ENCODE measurements at regions not wholly inside any gene's neighbourhood (a gene's known extent, or its start where the extent isn't known, plus 50 kb on each side); places are given as distances from the start of the nearest gene placed in this dataset.

- TF ChIP-seq REST (IDR thresholded peaks at IDR 0.05; ENCODE audit: borderline replicate concordance), result no peak
- TF ChIP-seq TAF1 (IDR thresholded peaks at IDR 0.05; ENCODE audit: low read depth), result no peak
- TF ChIP-seq CTCF (IDR thresholded peaks at IDR 0.05; ENCODE audit: poor library complexity, severe bottlenecking), result no peak
- TF ChIP-seq POLR2AphosphoS5 (IDR thresholded peaks at IDR 0.05), result peak; percentile 57
Measured at GRCh38 chr1:69263921-69264391, 303.8 kb upstream of the LRRC7 start.
